HAP-1 (cell line): ENCODE measurements at regions not wholly inside any gene's neighbourhood (a gene's known extent, or its start where the extent isn't known, plus 50 kb on each side); places are given as distances from the start of the nearest gene placed in this dataset.

ENCODE experiments used
- DNase-seq, 2 experiments: peaks; one replicate each; pipeline ENCODE4 v3.0.0-alpha.2; 2016 to 2020; ENCODE audit warnings: low spot score in 2 of 2
- H3K27me3 ChIP-seq: fragments of 250-450 bp; sonication (Bioruptor Pico); 2 replicates; pipeline ENCODE4 v1.5.1; 2020; ENCODE audit warnings: low read depth, mild to moderate bottlenecking, moderate library complexity
- H3K36me3 ChIP-seq: fragments of 250-450 bp; sonication (Bioruptor Pico); replicated peaks from 2 replicates; pipeline ENCODE4 v1.5.1; 2020; ENCODE audit warnings: mild to moderate bottlenecking
- H3K4me1 ChIP-seq: fragments of 250-450 bp; sonication (Bioruptor Pico); 2 replicates; pipeline ENCODE4 v1.5.1; 2020; ENCODE audit warnings: mild to moderate bottlenecking
- H3K4me3 ChIP-seq: fragments of 250-450 bp; sonication (Bioruptor Pico); 2 replicates; pipeline ENCODE4 v1.5.1; 2020; ENCODE audit warnings: mild to moderate bottlenecking, moderate library complexity
- H3K9me3 ChIP-seq: fragments of 250-450 bp; sonication (Bioruptor Pico); 2 replicates; pipeline ENCODE4 v1.5.1; 2020; ENCODE audit warnings: mild to moderate bottlenecking, moderate library complexity
- in situ Hi-C: fragments of 300-500 bp; cut with MboI; formaldehyde crosslinking; loops from 3 replicates; pipeline ENCODE4 v1.14.3; 2020; ENCODE audit warnings: low sequenced_read_pairs, inconsistent platforms, mixed read lengths

DNA sequence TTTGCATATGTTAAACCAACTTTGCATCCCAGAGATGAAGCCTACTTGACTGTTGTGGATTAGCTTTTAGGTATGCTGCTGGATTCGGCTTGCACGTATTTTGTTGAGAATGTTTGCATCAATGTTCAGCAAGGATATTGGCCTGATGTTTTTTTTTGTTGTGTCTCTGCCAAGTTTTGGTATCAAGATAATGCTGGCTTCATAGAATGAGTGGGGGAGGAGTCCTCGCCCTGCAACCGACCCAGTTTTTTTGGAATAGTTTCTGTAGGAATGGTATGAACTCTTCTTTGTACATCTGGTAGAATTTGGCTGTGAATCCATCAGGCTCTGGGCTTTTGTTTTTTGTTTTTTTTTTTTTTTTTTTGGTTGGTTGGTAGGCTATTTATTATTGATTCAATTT lies 147.9 kb downstream of the AHR start:
- Histone ChIP-seq H3K4me1 (no peaks in the 10 kb centered on the region), H3K27me3 (peaks cover 3% of the 10 kb centered on the region; the same call in 1 of the 2 replicates)

DNA sequence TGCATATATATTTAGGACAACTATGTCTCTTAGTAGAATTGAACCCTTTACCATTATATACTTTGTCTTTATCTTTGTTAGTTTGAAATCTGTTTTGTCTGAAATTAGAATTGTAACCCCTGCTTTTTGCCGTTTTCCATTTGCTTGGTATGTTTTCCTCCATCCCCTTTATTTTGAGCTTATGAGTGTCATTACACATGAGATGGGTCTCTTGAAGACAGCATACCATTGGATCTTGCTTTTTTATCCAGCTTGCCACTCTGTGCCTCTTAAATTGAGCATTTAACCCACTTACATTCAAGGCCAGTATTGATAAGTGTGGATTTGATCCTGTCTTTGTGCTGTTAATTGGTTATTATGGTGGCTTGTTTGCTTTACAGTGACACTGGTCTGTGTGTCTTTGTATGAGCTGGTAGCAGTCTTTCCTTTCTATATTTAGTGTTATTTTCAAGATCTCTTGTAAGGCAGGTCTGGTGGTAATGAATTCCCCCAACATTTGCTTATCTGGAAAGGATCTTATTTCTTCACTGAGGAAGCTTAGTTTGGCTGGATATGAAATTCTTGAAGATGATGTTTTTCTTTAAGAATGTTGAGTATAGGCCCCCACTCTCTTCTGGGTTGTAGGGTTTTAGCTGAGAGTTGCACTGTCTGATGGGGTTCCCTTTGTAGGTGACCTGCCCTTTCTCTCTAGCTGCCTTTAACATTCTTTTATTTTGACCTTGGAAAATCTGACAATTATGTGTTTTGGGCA lies 149.5 kb downstream of the AHR start:
- no peak for DNase-seq
- H3K9me3 ChIP-seq, result no peaks in the 10 kb centered on the region
- in situ Hi-C loops, result no loop called here

More for the DNA sequence above, 147.9 kb downstream of the AHR start:
- no peak overlapping the region for H3K4me3 ChIP-seq
- DNase-seq, result no peak
- H3K9me3 ChIP-seq, result no peaks in the 10 kb centered on the region
- in situ Hi-C loops, result no loop called here
- no peaks in the 10 kb centered on the region for H3K36me3 ChIP-seq

DNA sequence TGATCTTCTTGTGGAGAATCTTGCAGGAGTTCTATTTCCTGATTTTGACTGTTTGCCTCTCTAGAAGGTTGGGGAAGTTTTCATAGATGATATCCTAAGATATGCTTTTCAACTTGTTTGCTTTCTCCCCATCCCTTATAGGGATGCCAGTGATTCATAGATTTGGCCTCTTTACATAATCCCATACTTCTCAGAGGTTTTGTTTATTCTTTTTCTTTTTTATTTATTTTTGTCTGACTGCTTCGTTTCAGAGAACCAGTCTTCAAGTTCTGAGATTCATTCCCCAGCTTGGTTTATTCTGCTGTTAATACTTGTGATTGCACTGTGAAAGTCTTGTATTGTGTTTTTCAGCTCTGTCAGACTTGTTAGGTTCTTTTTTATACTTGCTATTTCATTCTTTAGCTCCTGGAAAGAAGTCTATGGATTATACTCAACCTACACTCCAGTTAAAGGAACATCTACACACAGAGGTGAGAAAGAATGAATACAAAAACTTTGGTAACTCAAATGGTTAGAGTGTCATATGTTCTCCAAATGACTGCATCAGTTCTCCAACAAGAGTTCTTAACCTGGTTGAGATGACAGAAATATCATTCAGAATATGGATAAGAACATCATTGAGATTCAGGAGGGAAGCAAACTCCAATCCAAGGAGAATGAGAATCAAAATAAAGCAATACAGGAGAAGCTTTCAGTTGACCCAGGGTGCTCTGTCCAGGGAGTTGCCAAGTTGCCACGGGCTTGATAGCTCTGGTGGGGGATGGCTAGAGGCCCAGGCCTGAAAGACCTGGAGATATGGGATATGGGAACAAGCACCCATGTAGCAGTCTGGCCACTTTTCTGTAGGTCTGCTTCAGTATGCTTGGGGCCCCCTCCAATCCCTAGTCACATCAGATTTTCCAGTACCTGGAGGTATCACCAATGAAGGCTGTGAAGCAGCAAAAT lies 150.3 kb downstream of the AHR start:
- DNase-seq, result no peak
- in situ Hi-C loops, result no loop called here
- Histone ChIP-seq H3K4me3 (no peak overlapping the region), H3K9me3 (no peaks in the 10 kb centered on the region), H3K27me3 (peaks cover 3% of the 10 kb centered on the region; the same call in 1 of the 2 replicates), H3K4me1 (no peaks in the 10 kb centered on the region), H3K36me3 (no peaks in the 10 kb centered on the region)

More for the DNA sequence above, 149.5 kb downstream of the AHR start:
- no peaks in the 10 kb centered on the region for H3K36me3 ChIP-seq
- H3K4me1 ChIP-seq, result no peaks in the 10 kb centered on the region
- no peak overlapping the region for H3K4me3 ChIP-seq
- peaks cover 3% of the 10 kb centered on the region; the same call in 1 of the 2 replicates for H3K27me3 ChIP-seq

- peaks cover 2% of the 10 kb centered on the region for H3K9me3 ChIP-seq
- no peak for DNase-seq
Observed at GRCh38 chr7:17456541-17456940, 158.1 kb downstream of the AHR start.

GRCh38 chr7:17460001-17460400 lies 161.5 kb downstream of the AHR start:
- Histone ChIP-seq H3K4me1 (peaks cover 15% of the 10 kb centered on the region), H3K4me3 (no peak overlapping the region), H3K36me3 (no peaks in the 10 kb centered on the region), H3K9me3 (peaks cover 2% of the 10 kb centered on the region; the same call in 1 of the 2 replicates), H3K27me3 (peaks cover 2% of the 10 kb centered on the region; the same call in 1 of the 2 replicates)
- in situ Hi-C loops, result no loop called here
- DNase-seq, result no peak

More at GRCh38 chr7:17456541-17456940, 158.1 kb downstream of the AHR start:
- Histone ChIP-seq H3K36me3 (no peaks in the 10 kb centered on the region), H3K4me3 (no peak overlapping the region), H3K27me3 (0 out of 2 replicates have a peak, but pooled peaks cover 2% of the 10 kb centered on the region), H3K4me1 (peaks cover 3% of the 10 kb centered on the region; the same call in 1 of the 2 replicates)
- in situ Hi-C loops, result no loop called here

DNA sequence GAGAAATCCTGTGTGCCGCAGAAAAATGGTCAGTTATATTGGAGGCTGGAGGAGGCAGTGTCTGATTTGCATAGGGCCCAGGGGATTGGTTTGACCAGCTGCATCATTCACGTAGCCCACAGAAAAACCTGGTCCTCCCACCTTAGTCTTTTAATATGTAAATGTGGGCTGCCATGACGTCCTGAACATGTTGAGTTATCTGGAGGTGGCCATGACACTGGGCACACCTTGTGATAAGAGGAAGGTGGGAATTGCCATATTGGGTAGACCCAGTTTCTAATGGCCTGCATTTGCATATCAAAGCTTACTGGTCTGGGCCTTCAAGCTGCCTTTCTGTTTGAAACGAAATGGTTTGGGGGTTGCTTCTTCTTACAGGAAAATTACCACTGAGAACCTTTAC lies 162.2 kb downstream of the AHR start:
- Histone ChIP-seq H3K4me1 (peaks cover 15% of the 10 kb centered on the region), H3K9me3 (peaks cover 2% of the 10 kb centered on the region; the same call in 1 of the 2 replicates), H3K27me3 (peaks cover 2% of the 10 kb centered on the region; the same call in 1 of the 2 replicates), H3K4me3 (no peak overlapping the region), H3K36me3 (no peaks in the 10 kb centered on the region)
- no peak for DNase-seq
- in situ Hi-C loops, result no loop called here

DNA sequence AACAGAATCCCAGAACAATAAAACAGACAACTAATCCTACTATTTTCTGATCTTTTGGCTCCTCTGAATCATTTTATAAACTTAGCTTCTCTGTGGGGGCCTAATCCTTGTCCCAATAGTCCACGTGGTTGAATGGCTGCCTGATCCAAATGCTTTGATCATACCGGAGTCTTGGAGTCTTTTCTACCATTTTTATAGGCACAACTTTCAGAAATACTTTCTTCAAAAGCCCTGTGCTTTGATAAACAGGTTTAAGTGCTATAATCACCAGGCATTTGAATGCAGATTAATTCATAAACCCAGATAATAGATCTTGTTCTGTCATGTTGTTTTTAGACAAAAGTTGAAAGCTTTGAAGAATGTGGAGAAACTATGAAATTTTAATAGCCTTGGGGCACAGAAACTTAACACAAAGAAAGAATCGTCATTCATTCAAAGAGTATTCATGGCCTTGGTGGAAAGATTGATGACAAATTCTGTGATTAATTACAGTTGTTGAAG lies 163.7 kb downstream of the AHR start:
- Histone ChIP-seq H3K36me3 (no peaks in the 10 kb centered on the region), H3K27me3 (peaks cover 7% of the 10 kb centered on the region), H3K4me1 (peaks cover 15% of the 10 kb centered on the region), H3K4me3 (no peak overlapping the region), H3K9me3 (peaks cover 2% of the 10 kb centered on the region; the same call in 1 of the 2 replicates)
- in situ Hi-C loops, result no loop called here
- DNase-seq, result peak; percentile 77 to 99

DNA sequence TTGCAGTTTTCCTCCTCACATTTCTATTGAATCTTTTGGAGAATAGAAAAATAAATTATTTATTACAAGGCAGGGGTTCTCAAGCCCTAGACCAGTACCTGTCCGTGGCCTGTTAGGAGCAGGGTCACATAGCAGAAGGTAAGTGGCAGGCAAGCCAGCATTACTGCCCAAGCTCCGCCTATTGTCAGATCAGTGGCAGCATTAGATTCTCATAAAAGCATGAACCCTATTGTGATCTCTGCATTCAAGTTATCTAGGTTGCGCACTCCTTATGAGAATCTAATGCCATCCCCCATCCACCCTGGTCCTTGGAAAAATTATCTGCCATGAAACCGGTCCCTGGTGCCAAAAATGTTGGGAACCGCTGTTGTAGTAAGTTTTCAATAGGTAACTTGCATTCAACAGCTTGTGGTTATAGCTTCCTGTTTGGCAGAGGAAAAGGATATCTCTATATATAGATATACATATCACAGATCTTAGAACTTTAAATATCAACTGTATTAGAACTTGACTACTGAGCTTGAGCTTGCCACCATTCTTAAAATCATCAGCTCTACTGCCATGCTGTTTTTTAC lies 165.1 kb downstream of the AHR start:
- H3K36me3 ChIP-seq, result no peaks in the 10 kb centered on the region
- peaks cover 15% of the 10 kb centered on the region for H3K4me1 ChIP-seq
- peaks cover 2% of the 10 kb centered on the region; the same call in 1 of the 2 replicates for H3K9me3 ChIP-seq
- in situ Hi-C loops, result no loop called here
- no peak for DNase-seq
- H3K4me3 ChIP-seq, result no peak overlapping the region
- H3K27me3 ChIP-seq, result peaks cover 11% of the 10 kb centered on the region

GRCh38 chr7:17466216-17466615 lies 167.8 kb downstream of the AHR start:
- Histone ChIP-seq H3K27me3 (peaks cover 12% of the 10 kb centered on the region), H3K36me3 (no peaks in the 10 kb centered on the region), H3K9me3 (no peaks in the 10 kb centered on the region), H3K4me1 (peaks cover 15% of the 10 kb centered on the region), H3K4me3 (no peak overlapping the region)
- DNase-seq, result no peak
- in situ Hi-C loops, result no loop called here

- Histone ChIP-seq H3K36me3 (no peaks in the 10 kb centered on the region), H3K9me3 (no peaks in the 10 kb centered on the region), H3K4me1 (peaks cover 8% of the 10 kb centered on the region), H3K27me3 (peaks cover 12% of the 10 kb centered on the region), H3K4me3 (no peak overlapping the region)
- in situ Hi-C loops, result no loop called here
- no peak for DNase-seq
Observed at GRCh38 chr7:17467386-17467945, 169.0 kb downstream of the AHR start.

- Histone ChIP-seq H3K4me3 (no peak overlapping the region), H3K9me3 (no peaks in the 10 kb centered on the region), H3K4me1 (no peaks in the 10 kb centered on the region), H3K27me3 (peaks cover 12% of the 10 kb centered on the region), H3K36me3 (no peaks in the 10 kb centered on the region)
- no peak for DNase-seq
- in situ Hi-C loops, result no loop called here
Observed at GRCh38 chr7:17471325-17471724, 172.9 kb downstream of the AHR start.

- Histone ChIP-seq H3K36me3 (no peaks in the 10 kb centered on the region), H3K4me1 (no peaks in the 10 kb centered on the region), H3K4me3 (no peak overlapping the region), H3K27me3 (peaks cover 2% of the 10 kb centered on the region), H3K9me3 (no peaks in the 10 kb centered on the region)
- in situ Hi-C loops, result no loop called here
- no peak for DNase-seq
Observed at GRCh38 chr7:17472518-17472917, 174.1 kb downstream of the AHR start.

DNA sequence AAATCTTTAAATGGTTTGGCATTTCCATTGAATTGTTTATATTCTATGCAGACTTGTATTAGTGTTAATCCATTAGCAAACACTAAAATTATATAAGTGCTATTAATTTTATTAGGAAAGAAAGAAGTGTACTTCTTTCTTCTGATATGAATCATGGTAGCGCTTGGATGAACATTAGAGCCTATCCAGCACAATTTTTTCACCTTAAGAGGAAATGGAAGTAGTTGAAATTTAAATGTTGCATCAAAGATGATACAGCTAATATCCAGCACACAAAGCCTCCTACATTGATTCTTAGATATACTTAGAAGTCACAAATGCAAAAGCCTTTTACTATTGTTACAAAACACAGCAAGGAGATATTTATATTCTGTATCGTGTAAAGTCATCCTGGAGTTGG lies 174.5 kb downstream of the AHR start:
- in situ Hi-C loops, result no loop called here
- DNase-seq, result no peak
- Histone ChIP-seq H3K4me1 (no peaks in the 10 kb centered on the region), H3K27me3 (peaks cover 2% of the 10 kb centered on the region; the same call in 1 of the 2 replicates), H3K4me3 (no peak overlapping the region), H3K9me3 (no peaks in the 10 kb centered on the region), H3K36me3 (no peaks in the 10 kb centered on the region)
